Erythroblast (primary cell): ENCODE measurements at regions not wholly inside any gene's neighbourhood (a gene's known extent, or its start where the extent isn't known, plus 50 kb on each side); places are given as distances from the start of the nearest gene placed in this dataset.

Experiments used
- GATA1 ChIP-seq: IDR thresholded peaks from 2 replicates; pipeline ENCODE4 v1.6.1; 2011; ENCODE audit warnings: low read depth, mild to moderate bottlenecking, control low read depth, low read length, moderate library complexity
- POLR2A ChIP-seq: IDR thresholded peaks from 2 replicates; pipeline ENCODE4 v1.6.1; 2011; ENCODE audit warnings: mild to moderate bottlenecking, low read length

DNA sequence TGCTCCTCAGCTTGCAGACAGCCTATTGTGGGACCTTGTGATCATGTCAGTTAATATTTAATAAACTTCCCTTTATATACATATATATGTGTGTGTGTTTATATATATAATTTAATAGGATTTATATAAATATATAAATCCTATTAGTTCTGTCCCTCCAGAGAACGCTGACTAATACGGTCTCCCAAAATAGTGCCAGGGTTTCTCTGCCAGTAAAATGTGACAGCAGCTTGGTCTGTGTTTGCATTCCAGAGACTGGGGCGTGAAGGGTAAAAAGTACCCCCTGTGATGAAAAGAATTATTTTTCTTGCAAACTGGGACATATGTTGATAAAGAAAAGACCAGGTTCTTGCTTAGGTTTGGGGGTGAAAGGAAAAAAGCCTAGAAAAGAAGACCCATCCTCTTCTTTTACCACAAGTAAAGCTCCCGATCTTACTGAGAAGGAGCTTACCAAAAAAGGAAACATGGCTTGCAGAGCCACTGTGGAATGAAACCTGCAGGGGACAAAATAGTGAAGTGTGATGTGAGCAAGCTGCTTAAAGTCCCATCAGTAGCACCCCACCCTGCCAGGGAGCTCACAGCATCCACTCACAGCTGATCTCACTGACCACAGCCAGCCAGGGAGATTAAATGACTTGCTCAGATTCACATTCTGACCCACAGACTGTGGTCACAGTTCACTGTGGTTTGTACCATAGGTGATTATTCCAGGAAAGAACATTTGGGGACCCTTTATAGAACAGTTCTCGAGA lies 110.9 kb upstream of the RMP24 start:
- TF ChIP-seq POLR2A: no peak
- no peak for TF ChIP-seq GATA1
